H1 (cell line): ENCODE measurements at regions not wholly inside any gene's neighbourhood (a gene's known extent, or its start where the extent isn't known, plus 50 kb on each side); places are given as distances from the start of the nearest gene placed in this dataset.

ENCODE experiments used
- CTCF ChIA-PET: fragments of 300-600 bp; sonication (Branson Sonifier 250); formaldehyde crosslinking; loops from one replicate; lab custom pipeline; 2021; ENCODE audit not compliant: partially characterized antibody; lab: Charles Lee
- POLR2A ChIA-PET: fragments of 300-600 bp; sonication (Branson Sonifier 250); formaldehyde crosslinking; loops from one replicate; lab custom pipeline; 2021; ENCODE audit warnings: inconsistent platforms; ENCODE audit not compliant: partially characterized antibody; lab: Charles Lee
- DNase-seq, 2 experiments: peaks; one replicate each; pipeline versions ENCODE4 v3.0.0 to v3.0.0-alpha.2; 2010 to 2022; ENCODE audit warnings: low spot score in 2 of 2, low read depth in 1 of 2, mixed read lengths in 1 of 2
- FAIRE-seq: peaks from 2 replicates; lab custom pipeline; 2011; peaks lifted over from hg19 to GRCh38; lab: Jason Lieb, UNC
- H2AFZ ChIP-seq: 2 replicates; pipeline ENCODE4 v1.8.1; 2012; ENCODE audit warnings: low read length, inconsistent platforms
- H2AK5ac ChIP-seq: 2 replicates; pipeline ENCODE4 v1.6.1; 2013; ENCODE audit warnings: low read depth, low read length
- H2BK120ac ChIP-seq: replicated peaks from 2 replicates; pipeline ENCODE3; 2013; ENCODE audit warnings: low read depth, low read length, inconsistent platforms
- H2BK12ac ChIP-seq: 2 replicates; pipeline ENCODE4 v1.6.1; 2013; ENCODE audit warnings: low read depth, low read length
- H2BK15ac ChIP-seq: 2 replicates; pipeline ENCODE4 v1.6.1; 2013; ENCODE audit warnings: low read length
- H2BK20ac ChIP-seq: 2 replicates; pipeline ENCODE4 v1.6.1; 2013; ENCODE audit warnings: low read length
- H2BK5ac ChIP-seq: 2 replicates; pipeline ENCODE4 v1.6.1; 2013; ENCODE audit warnings: low read depth, low read length
- H3K14ac ChIP-seq: 2 replicates; pipeline ENCODE4 v1.6.1; 2013; ENCODE audit warnings: inconsistent platforms; ENCODE audit not compliant: insufficient read length
- H3K18ac ChIP-seq: 2 replicates; pipeline ENCODE4 v1.6.1; 2013; ENCODE audit warnings: low read length; ENCODE audit errors: extremely low read depth
- H3K23ac ChIP-seq: 2 replicates; pipeline ENCODE4 v1.6.1; 2013; ENCODE audit warnings: inconsistent platforms; ENCODE audit not compliant: insufficient read length
- H3K23me2 ChIP-seq: 2 replicates; pipeline ENCODE4 v1.6.1; 2013; ENCODE audit warnings: low read depth, low read length
- H3K27ac ChIP-seq: 2 replicates; pipeline ENCODE4 v1.6.1; 2011; ENCODE audit warnings: low read depth, low read length, inconsistent platforms
- H3K27me3 ChIP-seq, 4 experiments: replicated peaks in 1 of 4; 1 replicate in 1 of 4; 2 replicates in 3 of 4; pipeline versions ENCODE4 v1.6.1 to v1.8.1; 2011 to 2013; ENCODE audit warnings: low read length in 3 of 4, mild to moderate bottlenecking in 3 of 4, inconsistent platforms in 2 of 4, mixed read lengths in 2 of 4, moderate library complexity in 1 of 4; ENCODE audit not compliant: control insufficient read depth in 3 of 4, insufficient read depth in 3 of 4; ENCODE audit errors: extremely low read depth in 1 of 4
- H3K36me3 ChIP-seq, 4 experiments: 2 replicates each; pipeline versions ENCODE4 v1.6.1 to v1.8.1; 2011 to 2013; ENCODE audit warnings: mild to moderate bottlenecking in 4 of 4, low read length in 3 of 4, moderate library complexity in 2 of 4, control low read depth in 1 of 4, inconsistent platforms in 1 of 4; ENCODE audit not compliant: insufficient read depth in 4 of 4, control insufficient read depth in 2 of 4
- H3K4ac ChIP-seq: replicated peaks from 2 replicates; pipeline ENCODE3; 2013; ENCODE audit warnings: low read length, low read depth, mixed read lengths, inconsistent platforms; ENCODE audit not compliant: insufficient read length
- H3K4me1 ChIP-seq, 4 experiments: replicated peaks in 1 of 4; 1 replicate in 1 of 4; 2 replicates in 3 of 4; pipeline versions ENCODE4 v1.6.1 to v1.8.1; 2011 to 2013; ENCODE audit warnings: low read length in 3 of 4, inconsistent platforms in 2 of 4, mixed read lengths in 1 of 4; ENCODE audit not compliant: insufficient read depth in 4 of 4, control insufficient read depth in 3 of 4
- H3K4me2 ChIP-seq, 2 experiments: 2 replicates each; pipeline versions ENCODE4 v1.6.1 to v1.8.1; 2011 to 2013; ENCODE audit warnings: low read depth in 2 of 2, low read length in 2 of 2, control low read depth in 1 of 2, inconsistent platforms in 1 of 2, mild to moderate bottlenecking in 1 of 2; ENCODE audit not compliant: insufficient read depth in 1 of 2
- H3K4me3 ChIP-seq, 4 experiments: fragments of 200-600, 300-600 bp in 1 of 4; sonication (generic), shearing (Covaris generic), sonication (Bioruptor Twin) in 1 of 4; 2 replicates each; pipeline versions ENCODE4 v1.5.1 to v1.8.1; 2011 to 2016; ENCODE audit warnings: low read length in 4 of 4, low read depth in 3 of 4, control low read depth in 2 of 4, inconsistent platforms in 2 of 4, mild to moderate bottlenecking in 2 of 4, mixed read lengths in 1 of 4, moderate library complexity in 1 of 4; ENCODE audit not compliant: insufficient read depth in 2 of 4; ENCODE audit errors: extremely low read depth in 1 of 4
- H3K56ac ChIP-seq: replicated peaks from 2 replicates; pipeline ENCODE3; 2013; ENCODE audit warnings: low read depth, mild to moderate bottlenecking, mixed read lengths, low read length, inconsistent platforms; ENCODE audit not compliant: insufficient read length
- H3K79me1 ChIP-seq: 2 replicates; pipeline ENCODE4 v1.6.1; 2013; ENCODE audit warnings: low read depth, low read length, control low read depth
- H3K79me2 ChIP-seq, 2 experiments: 2 replicates each; pipeline versions ENCODE4 v1.6.1 to v1.8.1; 2012 to 2013; ENCODE audit warnings: low read length in 2 of 2, mild to moderate bottlenecking in 2 of 2, inconsistent platforms in 1 of 2; ENCODE audit not compliant: insufficient read depth in 2 of 2, control insufficient read depth in 1 of 2
- H3K9ac ChIP-seq, 4 experiments: replicated peaks in 1 of 4; 1 replicate in 1 of 4; 2 replicates in 3 of 4; pipeline versions ENCODE4 v1.6.1 to v1.8.1; 2011 to 2013; ENCODE audit warnings: low read depth in 3 of 4, low read length in 3 of 4, control low read depth in 2 of 4, mild to moderate bottlenecking in 2 of 4, moderate library complexity in 2 of 4, inconsistent platforms in 1 of 4; ENCODE audit errors: extremely low read depth in 1 of 4
- H3K9me3 ChIP-seq, 2 experiments: 2 replicates each; pipeline versions ENCODE4 v1.6.1 to v1.8.1; 2012 to 2013; ENCODE audit warnings: mild to moderate bottlenecking in 2 of 2, moderate library complexity in 2 of 2, control low read depth in 1 of 2, inconsistent platforms in 1 of 2, low read depth in 1 of 2, low read length in 1 of 2, mixed read lengths in 1 of 2; ENCODE audit not compliant: insufficient read depth in 2 of 2
- H4K20me1 ChIP-seq, 2 experiments: replicated peaks in 1 of 2; 2 replicates each; pipeline versions ENCODE3 to v1.8.1; 2011 to 2013; ENCODE audit warnings: inconsistent platforms in 2 of 2, low read length in 2 of 2, mild to moderate bottlenecking in 1 of 2; ENCODE audit not compliant: insufficient read depth in 2 of 2, control insufficient read depth in 1 of 2
- H4K5ac ChIP-seq: 2 replicates; pipeline ENCODE4 v1.6.1; 2013; ENCODE audit warnings: low read length, low read depth, mixed read lengths, inconsistent platforms; ENCODE audit not compliant: insufficient read length
- H4K8ac ChIP-seq: 2 replicates; pipeline ENCODE4 v1.8.0; 2013; ENCODE audit warnings: mild to moderate bottlenecking, moderate library complexity, low read length, inconsistent platforms; ENCODE audit not compliant: insufficient read depth; ENCODE audit errors: extremely low read depth
- H4K91ac ChIP-seq: replicated peaks from 2 replicates; pipeline ENCODE3; 2013; ENCODE audit warnings: low read length, mixed read lengths, inconsistent platforms; ENCODE audit not compliant: insufficient read length
- CBX8 ChIP-seq: fragments of 300-800, 300-1000 bp; sonication (generic); IDR thresholded peaks from 2 replicates; pipeline ENCODE4 v1.7.1; 2016; ENCODE audit warnings: low read depth, low read length, borderline replicate concordance
- RNF2 ChIP-seq: fragments of 200-900, 300-1000 bp; sonication (generic); IDR thresholded peaks from 2 replicates; pipeline ENCODE4 v1.7.1; 2016; ENCODE audit warnings: borderline replicate concordance, low read depth, mild to moderate bottlenecking, antibody characterized with exemption, low read length; ENCODE audit not compliant: poor library complexity, severe bottlenecking; ENCODE audit errors: missing control alignments

GRCh38 chr3:55169161-55169560, 241.3 kb upstream of the LRTM1 start:
- Histone ChIP-seq H3K4me2 (no peak overlapping the region), H3K4me1 (no peaks in the 10 kb centered on the region), H4K91ac (no peak overlapping the region), H3K4ac (no peak overlapping the region), H3K23ac (no peak overlapping the region), H3K27me3 (peaks cover 0 to 1% (median 0%) of the 10 kb centered on the region in 4 experiments; a peak in 1 of 7 replicates), H2BK120ac (no peak overlapping the region), H3K56ac (no peak overlapping the region), H2AFZ (no peak overlapping the region), H3K79me2 (no peaks in the 10 kb centered on the region), H3K4me3 (no peak overlapping the region), H2BK15ac (no peak overlapping the region), H3K27ac (no peak overlapping the region), H4K8ac (no peak overlapping the region), H3K79me1 (no peaks in the 10 kb centered on the region), H3K18ac (no peak overlapping the region), H4K5ac (no peak overlapping the region), H2BK5ac (no peak overlapping the region), H2AK5ac (no peak overlapping the region), H4K20me1 (no peaks in the 10 kb centered on the region), H2BK12ac (no peak overlapping the region), H3K9me3 (0 out of 4 replicates have a peak, but pooled peaks cover 0 to 3% of the 10 kb centered on the region in 2 experiments), H3K14ac (no peak overlapping the region), H2BK20ac (no peak overlapping the region), H3K23me2 (no peaks in the 10 kb centered on the region; the same call in 1 of the 2 replicates), H3K9ac (no peak overlapping the region), H3K36me3 (no peaks in the 10 kb centered on the region)
- FAIRE-seq = no peak
- DNase-seq = no peak
- ChIA-PET POLR2A (no interaction called here), CTCF (interaction anchor here (0.7 to 1.9 kb wide), 3 partner anchors 9 to 298 kb away, joined by 3 to 6 read pairs (median 5); no protein-coding TSS in a partner anchor)
- TF ChIP-seq RNF2 = no peak
- no peak for TF ChIP-seq CBX8
